SU-DHL-6 (cell line): ENCODE measurements at regions not wholly inside any gene's neighbourhood (a gene's known extent, or its start where the extent isn't known, plus 50 kb on each side); places are given as distances from the start of the nearest gene placed in this dataset.

Experiments used
- CTCF ChIP-seq: fragments of 200-600 bp; sonication (generic); IDR thresholded peaks from one replicate; pipeline ENCODE4 v1.5.1; 2017; ENCODE audit warnings: antibody characterized with exemption, mild to moderate bottlenecking, low read length, moderate library complexity; ENCODE audit not compliant: insufficient read depth, poor library complexity, severe bottlenecking
- EZH2phosphoT487 ChIP-seq: fragments of 200-600 bp; sonication (generic), shearing (Covaris generic); conservative IDR thresholded peaks from 2 replicates; pipeline ENCODE4 v1.6.1; 2018; ENCODE audit warnings: mild to moderate bottlenecking, antibody characterized with exemption, low read length, moderate library complexity, mixed read lengths

GRCh38 chr15:25059698-25060471, 105.1 kb downstream of the SNRPN start:
- TF ChIP-seq CTCF = no peak
- no peak for TF ChIP-seq EZH2phosphoT487
